ENCODE measurements at regions not wholly inside any gene's neighbourhood (a gene's known extent, or its start where the extent isn't known, plus 50 kb on each side); places are given as distances from the start of the nearest gene placed in this dataset.
"Not testable (repeated sequence)": the region's sequence is repeated elsewhere in the genome, so short reads cannot be mapped to it uniquely, and the experiment has no call there.

DNA sequence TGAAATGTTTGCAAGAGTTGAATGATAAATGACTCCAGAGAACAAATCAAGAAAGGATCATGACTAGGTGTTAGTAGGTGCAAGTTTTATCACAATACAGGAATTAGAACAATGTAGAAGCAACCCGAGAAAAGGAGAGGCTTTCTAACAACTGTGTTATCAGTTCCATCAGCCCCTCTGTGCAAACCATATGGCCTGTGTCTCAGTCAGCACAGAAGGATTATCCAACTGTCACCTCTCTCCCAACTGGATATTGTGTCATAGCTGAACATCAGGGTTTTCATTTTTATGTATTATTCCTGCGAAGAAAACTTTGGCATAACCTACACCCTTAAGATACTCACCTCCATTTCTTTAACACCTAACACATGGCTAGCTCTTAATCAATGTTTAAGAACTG lies 321.6 kb upstream of the RND3 start:
- Mint-ChIP-seq H3K27me3 (no peaks in the 10 kb centered on the region), H3K36me3 (no peaks in the 10 kb centered on the region), H3K4me1 (no peaks in the 10 kb centered on the region), H3K9me3 (peaks cover 0 to 4% (median 0%) of the 10 kb centered on the region in 8 donors), H3K27ac (no peak overlapping the region), H3K4me3 (no peak overlapping the region)
- Histone ChIP-seq H3K36me3 (ENCODE audit: insufficient read depth, low read length) (no peaks in the 10 kb centered on the region), H3K9me3 (ENCODE audit: control insufficient read depth in 1 of 2, low read length in 2 of 2) (no peaks in the 10 kb centered on the region), H3K27ac (ENCODE audit: low read depth, low read length) (no peak overlapping the region), H3K4me1 (ENCODE audit: insufficient read depth, low read length) (no peaks in the 10 kb centered on the region), H3K4me3 (ENCODE audit: low read length in 2 of 2) (no peak overlapping the region), H3K27me3 (ENCODE audit: insufficient read depth, low read length) (no peaks in the 10 kb centered on the region)
- ChIA-PET POLR2A (ENCODE audit: partially characterized antibody) (no interaction called here), CTCF (ENCODE audit: partially characterized antibody) (no interaction called here)
- intact Hi-C loops (cut with micrococcal nuclease) = no loop called here
- no peak for DNase-seq

DNA sequence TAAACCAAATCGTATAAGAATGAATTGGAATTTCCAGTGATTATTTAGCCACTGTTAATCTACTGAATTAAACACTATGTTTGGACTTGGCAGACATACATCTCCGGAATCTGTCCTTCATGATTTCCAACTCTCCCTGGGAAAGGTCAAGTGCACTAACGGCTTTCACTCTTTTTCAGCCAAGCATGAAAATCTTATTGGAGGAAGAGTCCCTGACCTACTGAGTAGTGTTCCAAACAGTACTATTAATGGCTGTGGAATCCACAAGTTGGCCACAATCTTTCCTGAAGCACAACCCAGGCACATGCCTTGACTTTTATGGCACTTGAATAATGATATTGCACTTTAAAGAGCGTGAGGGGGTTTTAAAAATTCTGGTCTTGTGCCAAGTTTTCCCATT lies 318.9 kb upstream of the RND3 start:
- ChIA-PET POLR2A (ENCODE audit: partially characterized antibody) (no interaction called here), CTCF (ENCODE audit: partially characterized antibody) (no interaction called here)
- H3K27ac ChIP-seq (ENCODE audit: low read depth, low read length) = no peak overlapping the region
- Mint-ChIP-seq H3K27me3 (no peaks in the 10 kb centered on the region), H3K27ac (no peak overlapping the region), H3K4me3 (no peak overlapping the region), H3K9me3 (peaks cover 0 to 4% (median 0%) of the 10 kb centered on the region in 8 donors), H3K36me3 (no peaks in the 10 kb centered on the region), H3K4me1 (no peaks in the 10 kb centered on the region)
- no peaks in the 10 kb centered on the region for H3K36me3 ChIP-seq (ENCODE audit: insufficient read depth, low read length)
- no peaks in the 10 kb centered on the region for H3K9me3 ChIP-seq (ENCODE audit: control insufficient read depth in 1 of 2, low read length in 2 of 2)
- intact Hi-C loops (cut with micrococcal nuclease) = no loop called here
- no peaks in the 10 kb centered on the region for H3K4me1 ChIP-seq (ENCODE audit: insufficient read depth, low read length)
- DNase-seq = no peak
- no peaks in the 10 kb centered on the region for H3K27me3 ChIP-seq (ENCODE audit: insufficient read depth, low read length)
- H3K4me3 ChIP-seq (ENCODE audit: low read length in 2 of 2) = no peak overlapping the region

DNA sequence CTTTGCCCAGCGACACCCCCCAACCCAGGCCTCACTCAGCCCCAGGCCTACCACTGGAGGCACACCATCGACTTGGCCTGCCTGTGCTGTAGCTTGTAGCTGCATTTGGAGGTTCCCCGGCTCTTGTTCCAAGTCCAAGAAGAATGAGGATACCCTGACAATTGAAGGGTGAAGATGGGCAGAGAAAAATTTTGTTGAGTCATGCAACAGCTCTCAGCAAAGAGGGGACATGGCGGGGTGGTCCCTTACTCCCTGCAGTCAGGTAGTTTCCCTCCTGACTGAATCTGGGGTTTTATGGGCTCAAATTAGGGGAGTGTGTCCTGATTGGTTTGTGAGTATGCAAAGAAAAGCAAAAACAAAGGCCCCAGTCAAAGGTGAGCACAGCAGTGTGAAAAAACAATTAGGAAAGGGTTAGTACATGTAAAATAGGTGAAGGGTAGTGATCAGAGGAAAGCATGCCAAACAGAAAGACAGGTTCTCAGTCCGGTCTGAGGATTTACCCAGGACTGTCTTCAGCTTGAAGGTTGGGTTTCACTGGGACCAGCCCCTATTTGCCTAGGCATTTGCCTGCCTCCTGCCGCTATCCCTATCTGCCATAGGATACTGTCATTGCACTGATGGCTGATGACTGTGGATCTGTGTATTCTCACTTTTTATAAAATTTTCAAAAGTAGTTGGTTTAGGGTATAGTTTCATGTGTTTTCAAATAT lies 316.4 kb upstream of the RND3 start:
- ChIA-PET POLR2A (ENCODE audit: partially characterized antibody) (no interaction called here), CTCF (ENCODE audit: partially characterized antibody) (no interaction called here)
- H3K4me1 ChIP-seq (ENCODE audit: insufficient read depth, low read length) = no peaks in the 10 kb centered on the region
- Mint-ChIP-seq H3K27ac (no peak overlapping the region), H3K4me3 (no peak overlapping the region), H3K27me3 (no peaks in the 10 kb centered on the region), H3K4me1 (no peaks in the 10 kb centered on the region), H3K36me3 (no peaks in the 10 kb centered on the region), H3K9me3 (peaks cover 0 to 4% (median 0%) of the 10 kb centered on the region in 8 donors)
- no peak overlapping the region for H3K27ac ChIP-seq (ENCODE audit: low read depth, low read length)
- H3K9me3 ChIP-seq (ENCODE audit: control insufficient read depth in 1 of 2, low read length in 2 of 2) = no peaks in the 10 kb centered on the region
- H3K27me3 ChIP-seq (ENCODE audit: insufficient read depth, low read length) = no peaks in the 10 kb centered on the region
- H3K4me3 ChIP-seq (ENCODE audit: low read length in 2 of 2) = no peak overlapping the region
- intact Hi-C loops (cut with micrococcal nuclease) = no loop called here
- no peak for DNase-seq
- H3K36me3 ChIP-seq (ENCODE audit: insufficient read depth, low read length) = no peaks in the 10 kb centered on the region

DNA sequence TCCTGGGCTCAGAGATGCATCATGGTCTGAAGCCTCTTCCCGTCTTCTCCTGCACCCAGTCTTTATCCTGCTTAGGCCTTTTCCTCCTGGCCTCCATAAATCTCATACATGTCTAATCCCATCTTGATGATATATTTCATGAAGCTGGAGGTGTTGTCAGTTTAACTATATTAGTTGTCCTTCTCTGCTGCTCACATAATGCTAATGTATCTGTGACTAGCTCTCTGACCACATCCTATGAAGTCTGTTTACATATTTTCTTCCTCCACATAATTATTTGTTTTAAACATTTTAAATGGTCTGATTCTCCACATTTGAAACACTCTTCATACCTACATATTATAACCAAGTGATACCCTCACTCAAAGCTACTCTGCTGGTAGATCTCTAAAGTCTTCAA lies 315.2 kb upstream of the RND3 start:
- H3K36me3 ChIP-seq (ENCODE audit: insufficient read depth, low read length) = no peaks in the 10 kb centered on the region
- no peaks in the 10 kb centered on the region for H3K4me1 ChIP-seq (ENCODE audit: insufficient read depth, low read length)
- ChIA-PET POLR2A (ENCODE audit: partially characterized antibody) (no interaction called here), CTCF (ENCODE audit: partially characterized antibody) (no interaction called here)
- peaks cover 0 to 4% (median 0%) of the 10 kb centered on the region in 8 donors for H3K9me3 Mint-ChIP-seq
- no peak overlapping the region for H3K27ac Mint-ChIP-seq
- no peaks in the 10 kb centered on the region for H3K27me3 ChIP-seq (ENCODE audit: insufficient read depth, low read length)
- no peak for DNase-seq
- H3K9me3 ChIP-seq (ENCODE audit: control insufficient read depth in 1 of 2, low read length in 2 of 2) = no peaks in the 10 kb centered on the region
- H3K27ac ChIP-seq (ENCODE audit: low read depth, low read length) = no peak overlapping the region
- H3K27me3 Mint-ChIP-seq = no peaks in the 10 kb centered on the region
- H3K4me3 Mint-ChIP-seq = no peak overlapping the region
- no peak overlapping the region for H3K4me3 ChIP-seq (ENCODE audit: low read length in 2 of 2)
- intact Hi-C loops (cut with micrococcal nuclease) = no loop called here
- H3K36me3 Mint-ChIP-seq = no peaks in the 10 kb centered on the region
- no peaks in the 10 kb centered on the region for H3K4me1 Mint-ChIP-seq

DNA sequence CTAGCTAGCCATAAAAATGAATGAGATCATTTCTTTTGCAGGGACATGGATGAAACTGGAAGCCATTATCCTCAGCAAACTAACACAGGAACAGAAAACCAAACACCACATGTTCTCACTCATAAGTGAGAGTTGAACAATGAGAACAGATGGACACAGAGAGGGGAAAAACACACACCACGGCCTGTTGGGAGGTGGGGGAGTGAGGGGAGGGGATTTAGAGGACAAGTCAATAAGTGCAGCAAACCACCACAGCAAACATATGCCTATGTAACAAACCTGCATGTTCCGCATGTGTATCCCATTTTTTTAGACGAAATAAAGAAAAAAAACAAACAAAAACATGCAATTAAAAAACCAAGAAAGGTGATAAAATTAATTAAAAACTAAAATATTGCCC lies 308.8 kb upstream of the RND3 start:
- H3K27me3 Mint-ChIP-seq; H3K4me3 ChIP-seq (ENCODE audit: low read length in 2 of 2); H3K4me3 Mint-ChIP-seq; H3K36me3 Mint-ChIP-seq; CTCF ChIA-PET (ENCODE audit: partially characterized antibody); DNase-seq; H3K27me3 ChIP-seq (ENCODE audit: insufficient read depth, low read length); H3K9me3 Mint-ChIP-seq; H3K36me3 ChIP-seq (ENCODE audit: insufficient read depth, low read length); H3K27ac ChIP-seq (ENCODE audit: low read depth, low read length); H3K4me1 ChIP-seq (ENCODE audit: insufficient read depth, low read length); H3K4me1 Mint-ChIP-seq; POLR2A ChIA-PET (ENCODE audit: partially characterized antibody); intact Hi-C loops (cut with micrococcal nuclease); H3K27ac Mint-ChIP-seq; H3K9me3 ChIP-seq (ENCODE audit: control insufficient read depth in 1 of 2, low read length in 2 of 2): not testable (repeated sequence)

DNA sequence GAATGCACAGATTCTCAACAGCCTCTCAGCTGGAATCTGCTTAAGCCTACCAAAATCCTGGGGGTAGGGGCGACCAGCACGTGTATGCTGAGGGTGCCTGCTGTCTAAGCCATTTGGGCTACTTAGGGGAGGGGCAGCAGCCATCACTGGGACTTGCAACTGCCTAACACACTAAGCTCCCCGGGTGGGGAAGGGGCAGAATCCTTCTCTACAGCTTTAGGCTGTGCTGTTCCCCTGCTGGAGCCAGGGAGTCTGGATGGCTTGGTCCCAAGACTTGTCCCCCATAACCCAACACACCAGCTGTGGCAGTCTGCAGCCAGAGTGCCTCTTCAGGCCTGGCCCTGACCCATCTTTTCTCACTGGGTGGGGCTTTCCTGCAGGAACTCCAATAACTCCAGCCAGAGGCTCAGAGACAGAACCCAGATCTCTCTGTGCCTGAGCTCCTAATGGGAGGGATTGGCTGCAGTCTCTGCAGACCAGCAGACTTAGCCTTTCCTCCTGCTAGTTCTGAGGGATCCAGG lies 305.4 kb upstream of the RND3 start:
- CTCF ChIA-PET (ENCODE audit: partially characterized antibody) = no interaction called here
- no peaks in the 10 kb centered on the region for H3K4me1 ChIP-seq (ENCODE audit: insufficient read depth, low read length)
- intact Hi-C loops (cut with micrococcal nuclease) = no loop called here
- POLR2A ChIA-PET (ENCODE audit: partially characterized antibody) = no interaction called here
- no peak overlapping the region for H3K27ac ChIP-seq (ENCODE audit: low read depth, low read length)
- no peaks in the 10 kb centered on the region for H3K36me3 Mint-ChIP-seq
- H3K9me3 Mint-ChIP-seq = peaks cover 0 to 6% (median 0%) of the 10 kb centered on the region in 8 donors
- H3K4me3 ChIP-seq (ENCODE audit: low read length in 2 of 2) = no peak overlapping the region
- no peaks in the 10 kb centered on the region for H3K27me3 Mint-ChIP-seq
- no peaks in the 10 kb centered on the region for H3K4me1 Mint-ChIP-seq
- no peaks in the 10 kb centered on the region for H3K36me3 ChIP-seq (ENCODE audit: insufficient read depth, low read length)
- DNase-seq = no peak
- H3K4me3 Mint-ChIP-seq = no peak overlapping the region
- H3K9me3 ChIP-seq (ENCODE audit: control insufficient read depth in 1 of 2, low read length in 2 of 2) = no peaks in the 10 kb centered on the region
- no peak overlapping the region for H3K27ac Mint-ChIP-seq
- H3K27me3 ChIP-seq (ENCODE audit: insufficient read depth, low read length) = no peaks in the 10 kb centered on the region

DNA sequence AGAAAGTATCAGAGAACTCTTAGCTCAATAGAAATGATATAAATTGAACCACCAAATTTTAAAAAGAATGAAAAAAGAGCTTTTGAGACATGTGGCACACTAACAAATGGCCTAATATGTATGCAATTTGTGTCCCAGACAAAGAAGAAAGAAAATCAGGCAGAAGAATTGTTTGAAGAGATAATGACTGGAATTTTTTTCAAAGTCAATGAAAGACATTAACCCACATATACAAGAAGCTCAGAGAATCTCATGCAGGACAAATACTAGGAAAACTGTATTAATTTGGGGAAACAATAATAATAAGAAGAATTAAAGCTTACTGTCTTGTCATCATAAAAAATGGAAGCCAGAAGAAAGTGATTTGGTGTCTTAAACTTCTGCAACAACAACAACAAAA lies 304.1 kb upstream of the RND3 start:
- H3K27me3 ChIP-seq (ENCODE audit: insufficient read depth, low read length) = no peaks in the 10 kb centered on the region
- Mint-ChIP-seq H3K9me3 (peaks cover 0 to 6% (median 0%) of the 10 kb centered on the region in 8 donors), H3K36me3 (no peaks in the 10 kb centered on the region), H3K27ac (no peak overlapping the region), H3K27me3 (no peaks in the 10 kb centered on the region), H3K4me3 (no peak overlapping the region), H3K4me1 (no peaks in the 10 kb centered on the region)
- H3K36me3 ChIP-seq (ENCODE audit: insufficient read depth, low read length) = no peaks in the 10 kb centered on the region
- H3K9me3 ChIP-seq (ENCODE audit: control insufficient read depth in 1 of 2, low read length in 2 of 2) = no peaks in the 10 kb centered on the region
- no peak overlapping the region for H3K4me3 ChIP-seq (ENCODE audit: low read length in 2 of 2)
- H3K4me1 ChIP-seq (ENCODE audit: insufficient read depth, low read length) = no peaks in the 10 kb centered on the region
- DNase-seq = no peak
- intact Hi-C loops (cut with micrococcal nuclease) = no loop called here
- CTCF ChIA-PET (ENCODE audit: partially characterized antibody) = no interaction called here
- POLR2A ChIA-PET (ENCODE audit: partially characterized antibody) = no interaction called here
- H3K27ac ChIP-seq (ENCODE audit: low read depth, low read length) = no peak overlapping the region

All from CD4-positive, alpha-beta memory T cell (primary cell).